Keratinocyte (primary cell): ENCODE measurements at regions not wholly inside any gene's neighbourhood (a gene's known extent, or its start where the extent isn't known, plus 50 kb on each side); places are given as distances from the start of the nearest gene placed in this dataset.

Experiments used
- DNase-seq: peaks from one replicate; pipeline ENCODE4 v3.0.0-alpha.2; 2011; ENCODE audit warnings: low read depth, missing footprints, low spot score
- FAIRE-seq: peaks from 2 replicates; lab custom pipeline; 2011; peaks lifted over from hg19 to GRCh38; lab: Jason Lieb, UNC
- H2AFZ ChIP-seq: 2 replicates; pipeline ENCODE4 v1.6.0; 2012; ENCODE audit warnings: low read length, control low read depth, inconsistent platforms; ENCODE audit not compliant: control insufficient read depth
- H3K27ac ChIP-seq: 2 replicates; pipeline ENCODE4 v1.5.1; 2011; ENCODE audit warnings: low read length; ENCODE audit not compliant: control insufficient read depth, insufficient read depth
- H3K27me3 ChIP-seq: 3 replicates; pipeline ENCODE4 v1.6.0; 2011; ENCODE audit warnings: low read length; ENCODE audit not compliant: control insufficient read depth, insufficient read depth; ENCODE audit errors: extremely low read depth
- H3K36me3 ChIP-seq, 2 experiments: 2 replicates in 1 of 2; 3 replicates in 1 of 2; pipeline ENCODE4 v1.5.1; 2011; ENCODE audit warnings: low read length in 2 of 2, mild to moderate bottlenecking in 1 of 2; ENCODE audit not compliant: control insufficient read depth in 2 of 2, insufficient read depth in 2 of 2; ENCODE audit errors: extremely low read depth in 1 of 2
- H3K4me1 ChIP-seq: 3 replicates; pipeline ENCODE4 v1.5.1; 2011; ENCODE audit warnings: low read length; ENCODE audit not compliant: control insufficient read depth, insufficient read depth; ENCODE audit errors: extremely low read depth
- H3K4me2 ChIP-seq: 3 replicates; pipeline ENCODE4 v1.6.0; 2011; ENCODE audit warnings: low read depth, low read length; ENCODE audit not compliant: control insufficient read depth, insufficient read depth; ENCODE audit errors: extremely low read depth
- H3K4me3 ChIP-seq, 3 experiments: fragments of 200-600 bp in 1 of 3; sonication (generic) in 1 of 3; 2 replicates in 2 of 3; 3 replicates in 1 of 3; pipeline ENCODE4 v1.5.1; 2011 to 2016; ENCODE audit warnings: low read length in 3 of 3, mild to moderate bottlenecking in 3 of 3, control low read depth in 2 of 3, inconsistent platforms in 1 of 3, low read depth in 1 of 3, mixed read lengths in 1 of 3, mixed run types in 1 of 3, moderate library complexity in 1 of 3; ENCODE audit not compliant: control insufficient read depth in 2 of 3, insufficient read depth in 2 of 3; ENCODE audit errors: extremely low read depth in 1 of 3
- H3K79me2 ChIP-seq: 2 replicates; pipeline ENCODE4 v1.6.0; 2012; ENCODE audit warnings: low read length; ENCODE audit not compliant: control insufficient read depth, insufficient read depth
- H3K9ac ChIP-seq: 3 replicates; pipeline ENCODE4 v1.6.0; 2011; ENCODE audit warnings: low read length; ENCODE audit not compliant: control insufficient read depth, insufficient read depth; ENCODE audit errors: extremely low read depth
- H3K9me1 ChIP-seq: 3 replicates; pipeline ENCODE4 v1.6.0; 2011; ENCODE audit warnings: low read length; ENCODE audit not compliant: control insufficient read depth, insufficient read depth; ENCODE audit errors: extremely low read depth
- H3K9me3 ChIP-seq: 2 replicates; pipeline ENCODE4 v1.5.1; 2012; ENCODE audit warnings: low read depth, low read length; ENCODE audit not compliant: control insufficient read depth
- H4K20me1 ChIP-seq: 3 replicates; pipeline ENCODE4 v1.6.0; 2011; ENCODE audit warnings: low read length; ENCODE audit not compliant: control insufficient read depth, insufficient read depth; ENCODE audit errors: extremely low read depth
- CTCF ChIP-seq, 3 experiments: IDR thresholded peaks in 1 of 3; conservative IDR thresholded peaks in 1 of 3; optimal IDR thresholded peaks in 1 of 3; 2 replicates in 2 of 3; 3 replicates in 1 of 3; pipeline versions ENCODE3 to v1.5.1; 2011; ENCODE audit warnings: low read length in 3 of 3, mild to moderate bottlenecking in 3 of 3, moderate library complexity in 2 of 3, control low read depth in 1 of 3, inconsistent platforms in 1 of 3; ENCODE audit not compliant: insufficient read depth in 2 of 3; ENCODE audit errors: extremely low read depth in 1 of 3
- EZH2 ChIP-seq: IDR thresholded peaks from one replicate; pipeline ENCODE4 v1.6.1; 2012; ENCODE audit warnings: inconsistent platforms, mild to moderate bottlenecking, low read length, moderate library complexity
- dilution Hi-C: fragments of 300-500 bp; cut with MboI; formaldehyde crosslinking; loops from one replicate; pipeline ENCODE4 v1.7.0; 2020; ENCODE audit warnings: low sequenced_read_pairs; ENCODE audit not compliant: extremely low pct_ligation_motif_present

GRCh38 chr6:19086480-19086879 lies 699.3 kb downstream of the RNF144B start:
- Histone ChIP-seq H3K9me1 (no peaks in the 10 kb centered on the region), H2AFZ (no peak overlapping the region), H3K9me3 (no peaks in the 10 kb centered on the region), H4K20me1 (no peaks in the 10 kb centered on the region), H3K9ac (no peak overlapping the region), H3K36me3 (no peaks in the 10 kb centered on the region), H3K27ac (no peak overlapping the region), H3K27me3 (no peaks in the 10 kb centered on the region), H3K79me2 (no peaks in the 10 kb centered on the region), H3K4me1 (no peaks in the 10 kb centered on the region), H3K4me2 (no peak overlapping the region), H3K4me3 (no peak overlapping the region)
- FAIRE-seq, result no peak
- no peak for DNase-seq
- dilution Hi-C loops, result no loop called here
- TF ChIP-seq CTCF (optimal IDR thresholded peaks at IDR 0.05 in 1 of 3, IDR thresholded peaks at IDR 0.05 in 1 of 3, conservative IDR thresholded peaks at IDR 0.05 in 1 of 3; ENCODE audit: extremely low read depth in 1 of 3, insufficient read depth in 2 of 3, low read length in 3 of 3) (no peak), EZH2 (no peak)

- H3K4me2 ChIP-seq, result no peak overlapping the region
- H3K79me2 ChIP-seq, result no peaks in the 10 kb centered on the region
- H3K27me3 ChIP-seq, result no peaks in the 10 kb centered on the region
- H3K4me3 ChIP-seq, result no peak overlapping the region
- H3K27ac ChIP-seq, result no peak overlapping the region
- H3K9me1 ChIP-seq, result no peaks in the 10 kb centered on the region
- dilution Hi-C loops, result no loop called here
- no peaks in the 10 kb centered on the region for H4K20me1 ChIP-seq
- H3K36me3 ChIP-seq, result no peaks in the 10 kb centered on the region
- TF ChIP-seq EZH2 (no peak), CTCF (optimal IDR thresholded peaks at IDR 0.05 in 1 of 3, IDR thresholded peaks at IDR 0.05 in 1 of 3, conservative IDR thresholded peaks at IDR 0.05 in 1 of 3; ENCODE audit: extremely low read depth in 1 of 3, insufficient read depth in 2 of 3, low read length in 3 of 3) (no peak)
- no peak for FAIRE-seq
- no peak overlapping the region for H2AFZ ChIP-seq
- no peak overlapping the region for H3K9ac ChIP-seq
- H3K9me3 ChIP-seq, result no peaks in the 10 kb centered on the region
- no peak for DNase-seq
- H3K4me1 ChIP-seq, result no peaks in the 10 kb centered on the region
Measured at GRCh38 chr6:19087296-19087695, 700.1 kb downstream of the RNF144B start.
